ENCODE measurements at regions not wholly inside any gene's neighbourhood (a gene's known extent, or its start where the extent isn't known, plus 50 kb on each side); places are given as distances from the start of the nearest gene placed in this dataset.

DNA sequence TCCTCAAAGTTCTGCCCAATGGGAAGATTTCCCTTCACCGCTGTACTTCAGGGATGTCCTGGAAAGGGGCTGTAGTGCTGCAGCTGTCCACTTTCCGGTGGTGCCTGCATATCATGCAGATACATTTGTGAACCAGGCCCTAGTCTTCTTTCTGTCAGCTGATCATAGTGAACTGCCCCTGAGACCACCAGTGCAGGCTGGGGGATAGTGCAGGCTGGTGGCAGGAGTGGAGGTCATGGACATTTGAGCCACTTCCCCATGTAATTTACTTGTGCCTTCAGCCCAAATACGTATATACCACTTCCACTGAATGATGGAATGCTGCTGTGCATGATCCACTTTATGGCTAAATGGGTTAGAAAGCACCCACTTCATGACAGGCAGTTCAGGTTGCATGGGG is 120.0 kb downstream of the ZNF280B start:
- DNase-seq (ENCODE audit: extremely low spot score, insufficient read length, low read depth) = no peak
- no peak for FAIRE-seq

DNA sequence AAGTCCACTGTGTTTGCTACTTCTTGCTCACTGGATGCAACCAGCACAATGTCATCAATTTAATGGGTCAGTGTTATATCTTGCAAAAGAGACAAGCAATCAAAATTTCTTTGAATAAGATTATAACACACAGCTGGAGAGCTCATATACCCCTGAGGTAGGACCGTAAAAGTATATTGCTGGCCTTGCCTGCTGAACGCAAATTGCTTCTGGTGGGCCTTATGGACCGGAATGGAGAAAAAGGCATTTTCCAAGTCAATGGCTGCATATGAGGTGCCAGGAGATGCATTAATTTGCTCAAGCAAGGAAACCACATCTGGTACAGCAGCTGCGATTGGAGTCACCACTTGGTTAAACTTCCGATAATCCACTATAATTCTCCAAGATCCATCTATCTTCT is 119.1 kb downstream of the ZNF280B start:
- FAIRE-seq (no peak), DNase-seq (ENCODE audit: extremely low spot score, insufficient read length, low read depth) (no peak)

DNA sequence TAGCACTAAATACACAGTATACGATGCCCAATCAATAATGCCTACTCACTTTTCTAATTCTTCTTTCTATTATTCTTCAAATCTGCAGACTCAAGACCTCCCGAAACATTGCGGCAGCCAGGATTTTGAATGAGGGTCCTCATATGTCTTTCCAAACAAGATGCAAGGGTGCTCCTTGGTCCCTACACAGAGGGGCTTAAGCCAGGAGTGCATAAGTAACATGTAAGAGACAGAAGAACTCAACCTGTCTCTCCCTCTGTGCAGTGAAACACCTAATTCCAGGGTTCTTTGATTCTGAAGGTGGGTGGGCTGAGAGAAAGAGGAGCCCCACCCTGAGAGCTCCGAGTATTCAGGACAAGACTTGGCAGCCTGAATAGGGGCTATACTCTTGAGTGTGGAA is 117.6 kb downstream of the ZNF280B start:
- no peak for DNase-seq (ENCODE audit: extremely low spot score, insufficient read length, low read depth)
- no peak for FAIRE-seq

DNA sequence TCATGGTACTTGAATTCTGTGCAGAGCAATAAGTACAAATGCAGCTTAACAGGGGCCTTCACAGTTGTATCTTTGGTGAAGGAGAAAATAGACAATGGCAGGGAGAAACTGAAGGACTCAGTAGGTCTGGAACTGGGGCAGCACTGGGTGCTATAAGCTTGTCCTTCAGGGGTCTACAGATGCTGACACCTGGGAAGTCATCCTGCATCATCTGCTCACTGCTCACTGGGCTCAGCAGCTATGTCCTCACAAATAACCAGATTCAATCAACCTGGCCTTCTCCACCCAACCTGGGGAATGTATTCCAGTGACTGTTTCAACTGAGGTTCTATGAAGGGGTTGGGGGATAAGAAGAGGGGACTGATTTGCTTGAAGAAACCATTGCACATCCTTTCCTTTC is 117.0 kb downstream of the ZNF280B start:
- FAIRE-seq (no peak), DNase-seq (ENCODE audit: extremely low spot score, insufficient read length, low read depth) (no peak)

DNA sequence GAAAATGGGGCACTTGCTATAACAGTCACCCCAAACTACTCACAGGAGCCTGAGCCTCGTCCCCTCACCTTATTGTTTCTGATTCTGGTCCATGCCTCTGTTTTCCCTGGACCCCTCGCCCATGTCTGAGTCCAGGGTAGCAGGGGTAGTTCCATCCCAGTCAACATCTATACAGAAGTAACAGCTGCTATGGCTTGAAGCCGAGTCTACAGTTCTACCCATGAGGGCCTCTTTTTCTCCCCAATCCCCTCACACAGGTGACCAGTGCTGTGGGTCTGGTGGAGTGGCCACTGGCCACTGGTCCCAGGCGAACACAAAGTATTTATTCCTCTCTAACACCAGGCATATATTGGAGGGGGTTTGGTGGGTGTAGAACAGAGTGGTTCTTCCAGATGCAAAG is 116.4 kb downstream of the ZNF280B start:
- DNase-seq (ENCODE audit: extremely low spot score, insufficient read length, low read depth) = no peak
- no peak for FAIRE-seq

DNA sequence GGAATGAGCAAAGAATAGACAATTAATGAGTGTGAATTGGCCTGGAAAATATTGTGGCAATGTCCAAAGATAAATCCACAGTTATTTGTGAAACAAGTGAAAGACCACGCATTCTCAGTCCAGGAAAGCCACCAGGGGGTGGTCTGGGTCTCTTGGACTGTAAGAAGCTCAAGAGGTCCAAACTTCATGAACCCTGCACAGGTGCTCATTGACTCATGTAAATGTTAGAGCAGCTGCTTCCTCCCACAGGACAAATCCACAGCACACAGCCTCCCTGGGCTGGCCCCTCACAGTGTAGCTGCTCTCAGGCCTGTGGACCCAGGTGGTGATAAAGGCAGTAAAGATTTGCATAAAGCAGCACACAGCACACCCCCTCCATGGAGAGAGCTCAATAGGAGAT is 114.0 kb downstream of the ZNF280B start:
- no peak for DNase-seq (ENCODE audit: extremely low spot score, insufficient read length, low read depth)
- FAIRE-seq = no peak

DNA sequence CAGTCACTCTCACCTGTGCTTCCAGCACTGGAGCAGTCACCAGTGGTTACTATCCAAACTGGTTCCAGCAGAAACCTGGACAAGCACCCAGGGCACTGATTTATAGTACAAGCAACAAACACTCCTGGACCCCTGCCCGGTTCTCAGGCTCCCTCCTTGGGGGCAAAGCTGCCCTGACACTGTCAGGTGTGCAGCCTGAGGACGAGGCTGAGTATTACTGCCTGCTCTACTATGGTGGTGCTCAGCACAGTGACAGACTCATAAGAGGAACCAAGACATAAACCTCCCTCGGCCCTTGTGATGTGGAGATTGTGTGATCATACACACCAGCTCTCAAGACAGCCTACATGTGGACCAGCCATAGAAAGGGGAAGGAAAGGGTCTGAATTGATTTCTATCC is 113.3 kb downstream of the ZNF280B start:
- FAIRE-seq (no peak), DNase-seq (ENCODE audit: extremely low spot score, insufficient read length, low read depth) (no peak)

DNA sequence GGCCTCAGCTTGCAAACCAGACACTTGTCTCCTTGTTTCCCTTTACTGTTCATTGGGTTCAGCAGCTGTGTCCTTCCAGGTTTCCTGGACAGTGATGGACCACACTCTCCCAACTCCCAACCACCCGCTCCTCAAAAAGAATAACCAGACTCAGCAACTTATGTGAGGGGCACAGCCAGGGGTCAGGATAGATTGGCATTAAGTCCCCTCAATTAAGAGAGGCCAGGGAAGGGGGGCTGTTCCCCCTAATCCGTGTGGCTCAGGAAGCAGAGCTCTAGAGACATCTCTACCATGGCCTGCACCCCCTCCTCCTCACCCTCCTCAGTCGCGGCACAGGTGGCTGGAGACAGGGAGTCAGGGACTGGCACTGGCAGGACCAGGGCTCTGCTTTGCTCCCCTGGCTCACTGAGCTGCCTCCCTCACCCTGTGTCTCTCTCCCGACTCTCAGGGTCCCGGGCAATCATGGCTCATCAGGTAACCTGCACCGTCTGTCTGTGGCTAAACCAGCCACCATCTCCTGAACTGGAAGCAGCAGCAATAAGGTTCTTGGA is 111.7 kb downstream of the ZNF280B start:
- DNase-seq (ENCODE audit: extremely low spot score, insufficient read length, low read depth) = no peak

DNA sequence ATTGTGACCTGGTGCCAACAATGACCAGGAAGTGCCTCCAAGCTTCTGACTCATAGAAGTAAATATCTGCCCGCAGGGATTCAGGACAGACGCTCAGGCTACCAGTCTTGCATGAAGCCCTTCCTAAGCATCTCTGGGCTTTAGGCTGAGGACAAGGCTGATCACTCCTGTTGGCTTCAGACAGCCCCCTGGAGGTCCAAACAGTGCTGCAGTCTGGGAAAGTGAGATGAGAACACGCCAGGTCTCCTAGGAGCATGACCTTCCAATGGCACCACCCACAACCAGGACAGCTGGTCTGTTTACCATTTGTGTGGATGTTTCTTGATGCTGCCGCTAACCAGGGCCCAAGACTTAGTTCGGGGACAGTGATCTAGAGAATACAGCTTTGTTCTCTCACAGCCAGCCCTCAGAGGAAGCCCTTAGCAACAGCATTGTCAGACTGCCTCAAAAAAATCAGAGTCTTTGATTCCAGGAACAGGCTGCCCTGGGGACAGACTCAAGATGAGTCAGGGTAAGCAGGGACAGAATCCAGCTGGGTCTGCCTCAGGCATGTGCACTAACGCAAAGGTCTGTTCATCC is 111.2 kb downstream of the ZNF280B start:
- no peak for FAIRE-seq
- no peak for DNase-seq (ENCODE audit: extremely low spot score, insufficient read length, low read depth)

More for the DNA sequence above, 111.7 kb downstream of the ZNF280B start:
- no peak for FAIRE-seq

DNA sequence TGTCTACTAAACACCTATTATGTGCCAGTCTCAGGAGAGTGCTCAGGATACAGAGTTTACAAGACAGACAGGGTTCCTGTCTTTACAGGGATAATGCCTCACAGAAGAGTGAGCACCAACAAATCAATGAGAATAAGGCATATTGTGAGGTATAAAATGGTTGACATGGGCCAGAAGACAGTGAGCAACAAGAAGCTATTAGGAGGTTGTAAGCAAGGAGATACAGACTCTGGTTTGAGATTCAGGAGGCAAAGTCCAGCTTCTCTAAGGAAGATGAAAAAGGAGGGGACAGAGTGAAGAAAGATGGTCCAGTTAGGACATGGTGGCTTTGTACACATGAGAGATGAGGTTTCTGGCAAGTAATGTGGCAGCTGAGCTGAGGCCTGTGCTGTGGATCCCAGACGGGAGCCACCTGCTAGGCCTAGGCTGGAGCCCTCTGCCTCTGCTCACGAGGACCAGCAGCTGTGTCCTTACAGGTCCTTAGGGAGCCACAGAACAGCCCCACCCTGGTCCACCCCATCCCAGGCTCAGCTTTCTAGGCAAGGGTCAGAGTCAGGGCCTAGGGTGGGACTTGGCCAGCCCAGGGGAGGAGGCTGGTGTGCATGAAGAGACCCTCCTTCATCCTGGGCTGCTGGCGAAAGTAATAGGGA is 110.5 kb downstream of the ZNF280B start:
- DNase-seq (ENCODE audit: extremely low spot score, insufficient read length, low read depth) = no peak
- FAIRE-seq = no peak

DNA sequence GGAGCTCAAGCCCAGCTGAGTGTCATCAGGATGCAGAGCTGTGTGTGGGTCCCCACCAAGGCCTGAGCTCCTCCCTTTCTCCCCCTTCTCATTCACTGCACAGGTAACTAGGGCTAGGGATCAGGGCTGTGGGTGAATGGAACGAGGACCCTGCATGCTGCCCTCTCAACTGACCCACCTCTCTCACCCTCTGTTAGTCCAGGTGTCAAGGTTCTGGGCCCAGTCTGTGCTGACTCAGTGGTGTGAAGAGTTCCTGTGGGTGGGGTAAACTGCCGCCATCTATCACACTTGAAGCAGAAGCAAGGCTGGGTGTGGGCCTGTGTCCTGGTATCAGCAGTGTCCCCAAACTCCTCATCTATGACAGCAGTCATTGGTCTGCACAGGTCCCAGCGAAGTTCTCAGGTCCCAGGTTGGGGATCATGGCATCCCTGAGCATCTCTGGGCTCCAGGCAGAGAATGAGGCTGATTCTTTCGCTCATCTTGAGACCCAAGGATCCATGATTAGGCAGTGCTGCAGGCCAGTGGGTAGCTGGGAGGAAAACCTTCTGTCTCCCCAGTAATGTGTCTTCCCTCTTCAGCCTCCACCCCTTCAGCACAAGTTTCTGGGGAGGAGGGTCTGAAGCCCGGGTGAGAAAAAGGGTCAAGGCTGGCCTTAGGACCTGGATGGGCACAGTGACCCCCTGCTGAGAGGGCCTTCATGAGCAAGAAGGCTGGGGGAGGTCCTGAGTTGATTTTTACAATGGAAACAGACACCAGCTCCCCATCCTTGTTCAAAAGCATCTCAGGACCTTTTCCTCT is 109.8 kb downstream of the ZNF280B start:
- FAIRE-seq (no peak), DNase-seq (ENCODE audit: extremely low spot score, insufficient read length, low read depth) (no peak)

DNA sequence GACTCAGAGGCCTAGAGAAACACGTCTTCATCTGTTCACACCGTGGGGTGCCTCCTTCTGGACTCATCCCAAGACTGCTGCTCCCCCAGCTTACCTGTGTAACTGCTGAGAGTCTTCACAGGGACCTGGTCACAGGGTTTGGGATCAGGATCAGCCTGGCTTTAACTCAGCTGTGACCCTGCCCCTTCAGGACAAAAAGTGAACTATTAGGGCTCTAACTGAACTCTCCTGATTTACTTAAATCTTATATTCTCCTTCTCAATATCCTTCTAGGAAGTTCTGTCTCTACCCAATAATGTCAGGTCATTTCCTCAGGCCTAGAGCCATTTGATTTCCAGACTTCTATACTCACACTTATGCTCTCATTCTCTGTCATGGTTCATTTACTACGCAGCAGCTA is 108.4 kb downstream of the ZNF280B start:
- DNase-seq (ENCODE audit: extremely low spot score, insufficient read length, low read depth) (no peak), FAIRE-seq (no peak)

DNA sequence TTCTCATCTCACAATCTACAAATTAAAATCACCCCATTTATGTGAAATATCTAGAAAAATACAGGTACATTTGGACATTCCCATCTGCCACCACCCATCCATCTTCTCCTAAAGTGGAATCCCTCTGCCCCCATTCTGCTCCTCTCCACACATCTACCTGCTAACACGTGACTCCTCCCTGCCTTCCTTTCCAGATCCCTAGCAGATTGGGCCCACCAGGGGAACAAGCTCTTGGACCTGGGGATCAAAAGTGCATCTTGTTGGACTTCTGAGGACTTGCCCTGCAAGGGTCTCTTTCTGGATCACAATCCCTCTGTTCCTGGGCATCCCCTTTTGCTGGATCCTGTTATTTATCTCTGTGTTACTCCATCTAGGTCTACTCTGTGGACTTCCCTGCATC is 107.6 kb downstream of the ZNF280B start:
- DNase-seq (ENCODE audit: extremely low spot score, insufficient read length, low read depth) = no peak
- no peak for FAIRE-seq

DNA sequence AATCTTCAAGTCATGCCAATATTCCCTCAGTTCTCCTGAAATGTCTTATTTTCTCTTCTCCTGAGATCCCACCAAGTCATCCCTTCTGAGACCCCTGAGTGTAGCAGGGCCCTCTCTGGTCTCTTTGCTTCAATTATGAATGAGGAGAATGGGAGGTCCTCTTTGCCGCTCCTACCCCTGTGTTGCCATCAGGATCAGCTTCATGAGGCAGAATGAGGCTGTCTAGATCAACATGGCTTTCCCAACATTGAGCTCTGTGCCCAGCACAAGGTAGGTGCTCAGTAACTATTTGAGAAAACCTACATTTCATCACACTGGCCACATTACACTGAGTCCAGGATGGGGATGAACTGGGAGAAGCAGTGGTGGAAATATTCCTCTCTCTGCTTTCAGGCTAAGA is 107.2 kb downstream of the ZNF280B start:
- FAIRE-seq = no peak
- no peak for DNase-seq (ENCODE audit: extremely low spot score, insufficient read length, low read depth)

DNA sequence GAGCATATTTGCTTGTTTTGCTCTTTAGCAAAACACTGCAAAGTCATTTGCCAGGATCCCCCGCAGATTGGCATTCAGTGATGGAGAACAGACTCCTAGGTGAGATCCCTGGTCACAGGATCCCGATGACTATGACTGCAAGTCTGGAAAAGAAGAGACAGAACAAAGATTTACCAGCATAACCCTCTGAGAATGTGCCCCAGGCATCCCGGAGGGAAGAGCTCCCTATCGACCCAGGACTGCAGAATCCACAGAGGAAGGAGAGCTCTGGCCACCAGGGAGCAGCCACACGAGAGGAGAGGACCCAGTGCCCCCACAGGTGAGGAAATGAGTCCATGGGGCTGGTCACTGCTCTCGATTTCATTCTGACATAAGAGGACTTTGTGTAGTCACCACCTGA is 105.2 kb downstream of the ZNF280B start:
- no peak for DNase-seq (ENCODE audit: extremely low spot score, insufficient read length, low read depth)
- no peak for FAIRE-seq

DNA sequence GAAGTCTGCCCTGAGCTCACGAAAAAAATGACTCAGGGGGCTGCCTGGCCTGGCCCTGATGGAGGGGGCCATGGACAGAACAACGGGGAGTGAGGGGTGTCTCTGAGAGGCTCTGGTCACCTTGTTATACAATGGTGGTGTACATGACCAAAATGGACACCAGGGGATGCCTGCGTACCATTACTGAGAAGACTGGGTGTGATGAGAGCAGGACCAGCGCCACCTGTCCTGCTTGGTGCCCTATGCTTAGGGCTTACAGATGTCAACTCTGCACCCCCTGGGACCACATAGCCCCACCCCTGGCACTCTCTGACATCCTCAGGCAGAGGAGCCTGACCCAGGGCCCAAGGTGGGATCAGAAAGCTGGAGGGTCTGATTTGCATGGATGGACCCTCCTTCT is 104.8 kb downstream of the ZNF280B start:
- FAIRE-seq (no peak), DNase-seq (ENCODE audit: extremely low spot score, insufficient read length, low read depth) (no peak)

DNA sequence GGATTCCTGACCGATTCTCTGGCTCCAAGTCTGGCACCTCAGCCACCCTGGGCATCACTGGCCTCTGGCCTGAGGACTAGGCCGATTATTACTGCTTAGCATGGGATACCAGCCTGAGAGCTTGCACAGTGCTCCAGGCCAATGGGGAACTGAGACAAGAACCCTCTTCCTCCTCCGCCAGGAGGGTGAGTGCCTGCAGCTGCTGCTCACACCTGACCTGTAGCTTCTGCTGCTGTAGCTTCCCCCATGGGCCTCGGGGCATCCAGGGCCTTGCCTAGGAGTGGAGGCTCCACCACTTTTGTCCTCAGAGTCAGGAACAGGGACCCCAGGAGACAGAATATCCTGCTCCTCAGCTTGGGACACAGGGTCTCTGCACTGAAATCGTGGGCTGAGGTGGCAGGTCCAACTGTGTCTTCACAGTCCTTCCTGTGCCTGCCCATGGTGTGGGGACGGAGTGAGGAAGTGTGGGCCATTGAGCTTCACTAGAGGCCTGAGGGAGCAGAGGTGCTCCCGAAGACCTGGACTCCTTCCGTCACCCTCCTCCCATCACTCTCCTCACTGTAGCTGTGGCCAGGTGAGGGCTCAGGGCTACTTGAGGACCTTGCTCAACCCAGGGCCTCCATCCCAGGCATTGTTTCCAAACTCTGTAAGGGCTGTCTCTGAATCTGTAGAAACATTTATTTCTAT is 103.8 kb downstream of the ZNF280B start:
- no peak for DNase-seq (ENCODE audit: extremely low spot score, insufficient read length, low read depth)
- no peak for FAIRE-seq

DNA sequence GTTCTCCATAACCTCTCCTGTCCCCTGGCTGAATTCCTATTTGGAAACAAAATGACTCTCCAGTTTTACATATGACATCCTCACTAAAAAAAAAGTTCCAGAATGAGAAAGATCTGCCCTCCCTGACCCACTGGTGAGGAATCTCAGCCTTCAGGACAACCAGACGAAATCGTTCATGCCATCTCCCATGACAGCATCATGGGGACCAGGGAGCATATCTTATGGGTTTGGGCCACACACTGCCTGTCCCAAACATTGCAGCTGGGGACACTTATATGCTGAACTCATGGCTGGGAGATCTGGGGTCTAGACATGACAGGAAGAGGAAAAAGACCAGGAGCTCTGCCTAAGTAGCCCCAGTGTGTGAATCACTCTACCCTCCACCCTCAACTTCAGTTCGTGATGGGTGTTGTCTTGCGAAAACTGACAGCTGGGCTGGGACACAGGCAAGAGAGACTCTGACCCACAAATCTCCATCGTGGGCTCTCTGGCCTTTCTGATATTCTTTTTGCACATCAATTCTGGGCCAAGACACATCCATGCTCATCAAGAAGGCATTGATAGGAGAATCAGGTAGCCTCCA is 102.0 kb downstream of the ZNF280B start:
- FAIRE-seq = no peak
- no peak for DNase-seq (ENCODE audit: extremely low spot score, insufficient read length, low read depth)

DNA sequence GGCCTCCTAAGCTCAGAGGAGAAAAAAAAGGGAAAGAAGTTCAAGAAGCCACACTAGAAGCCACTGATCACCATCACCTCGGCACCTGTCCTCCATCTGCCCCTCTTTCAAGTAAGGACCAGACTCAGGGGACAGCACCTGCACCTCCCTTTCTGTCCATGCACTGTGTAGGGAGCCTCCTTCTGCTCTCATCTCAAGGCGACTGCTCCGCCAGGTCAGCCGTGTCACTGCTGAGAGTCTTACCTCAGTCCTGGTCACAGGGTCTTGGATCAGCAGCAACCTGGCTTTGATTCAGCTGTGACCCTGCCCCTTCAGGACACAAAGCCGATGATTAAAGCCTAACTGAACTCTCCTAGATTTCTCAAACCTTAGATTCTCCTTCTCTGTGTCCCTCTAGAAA is 101.5 kb downstream of the ZNF280B start:
- no peak for DNase-seq (ENCODE audit: extremely low spot score, insufficient read length, low read depth)
- no peak for FAIRE-seq

DNA sequence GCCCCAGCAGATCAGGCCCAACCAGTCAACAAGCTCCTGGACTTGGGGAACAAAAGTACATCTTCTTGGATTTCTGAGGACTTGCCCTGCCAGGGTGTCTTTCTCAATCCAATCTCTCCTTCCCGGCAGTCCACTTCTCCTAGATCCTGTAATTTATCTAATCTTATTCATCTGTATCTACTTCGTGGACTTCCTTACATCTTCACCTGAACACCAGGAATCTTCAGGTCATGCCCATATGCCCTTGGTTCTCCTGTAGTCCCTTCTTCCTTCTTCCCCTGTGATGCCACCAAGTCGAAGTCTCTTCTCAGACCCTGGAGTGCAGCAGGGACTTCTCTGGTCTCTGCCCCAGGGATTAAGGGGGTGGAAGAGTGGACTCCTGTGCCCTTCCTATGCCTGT is 100.3 kb downstream of the ZNF280B start:
- FAIRE-seq (no peak), DNase-seq (ENCODE audit: extremely low spot score, insufficient read length, low read depth) (no peak)

Data from GM18507 (cell line).